OCI-LY1 (cell line): ENCODE measurements at regions not wholly inside any gene's neighbourhood (a gene's known extent, or its start where the extent isn't known, plus 50 kb on each side); places are given as distances from the start of the nearest gene placed in this dataset.

Experiments
- CTCF ChIP-seq: fragments of 200-600 bp; sonication (generic), shearing (Covaris generic); IDR thresholded peaks from 2 replicates; pipeline ENCODE4 v1.5.1; 2017; ENCODE audit warnings: mild to moderate bottlenecking, antibody characterized with exemption, low read length, moderate library complexity, mixed read lengths
- EZH2 ChIP-seq: fragments of 200-600 bp; sonication (generic), shearing (Covaris generic); IDR thresholded peaks from 2 replicates; pipeline ENCODE4 v1.8.0; 2017; ENCODE audit warnings: borderline replicate concordance, mixed run types, mild to moderate bottlenecking, antibody characterized with exemption, low read length, moderate library complexity, mixed read lengths

- TF ChIP-seq CTCF (no peak), EZH2 (no peak)
These were observed 150.4 kb downstream of the PPP1R3A start for GRCh38 chr7:113768387-113768786.
